ENCODE measurements at regions not wholly inside any gene's neighbourhood (a gene's known extent, or its start where the extent isn't known, plus 50 kb on each side); places are given as distances from the start of the nearest gene placed in this dataset.
A peak's percentile ranks its signal among the peaks of the same experiment; 100 is the strongest.

GRCh38 chr13:73960474-73960873 lies 173.7 kb downstream of the KLF12 start:
- no peak for DNase-seq

GRCh38 chr13:73958657-73959397 lies 175.4 kb downstream of the KLF12 start:
- DNase-seq = no peak

GRCh38 chr13:73957889-73958288 lies 176.3 kb downstream of the KLF12 start:
- no peak for DNase-seq

GRCh38 chr13:73956795-73957408 lies 177.3 kb downstream of the KLF12 start:
- DNase-seq = no peak

- no peak for DNase-seq
These were observed 178.2 kb downstream of the KLF12 start for GRCh38 chr13:73955977-73956500.

GRCh38 chr13:73954808-73955207 lies 179.4 kb downstream of the KLF12 start:
- no peak for DNase-seq

GRCh38 chr13:73952648-73953047 lies 181.6 kb downstream of the KLF12 start:
- DNase-seq = no peak

- DNase-seq = no peak
These were observed 185.2 kb downstream of the KLF12 start for GRCh38 chr13:73948848-73949529.

GRCh38 chr13:73945871-73946270 lies 188.3 kb downstream of the KLF12 start:
- DNase-seq = no peak

- no peak for DNase-seq
These were observed 188.8 kb downstream of the KLF12 start for GRCh38 chr13:73945382-73945781.

- no peak for DNase-seq
These were observed 190.3 kb downstream of the KLF12 start for GRCh38 chr13:73943965-73944233.

GRCh38 chr13:73943137-73943964 lies 190.9 kb downstream of the KLF12 start:
- peak in 1 of 5 donors; percentile 70 for DNase-seq

GRCh38 chr13:73941752-73942151 lies 192.5 kb downstream of the KLF12 start:
- no peak for DNase-seq

- DNase-seq = no peak
These were observed 194.1 kb downstream of the KLF12 start for GRCh38 chr13:73940098-73940497.

GRCh38 chr13:73939603-73940002 lies 194.6 kb downstream of the KLF12 start:
- DNase-seq = no peak

GRCh38 chr13:73939071-73939380 lies 195.2 kb downstream of the KLF12 start:
- DNase-seq = no peak

GRCh38 chr13:73938372-73939070 lies 195.7 kb downstream of the KLF12 start:
- DNase-seq = no peak

- DNase-seq = no peak
These were observed 196.8 kb downstream of the KLF12 start for GRCh38 chr13:73937441-73937840.

- DNase-seq = no peak
These were observed 198.2 kb downstream of the KLF12 start for GRCh38 chr13:73935991-73936390.

GRCh38 chr13:73934771-73935170 lies 199.4 kb downstream of the KLF12 start:
- DNase-seq = no peak

- no peak for DNase-seq
These were observed 200.0 kb downstream of the KLF12 start for GRCh38 chr13:73934215-73934641.

- DNase-seq = no peak
These were observed 200.4 kb downstream of the KLF12 start for GRCh38 chr13:73933795-73934194.

- DNase-seq = peak in 1 of 5 donors; percentile 7
These were observed 202.1 kb downstream of the KLF12 start for GRCh38 chr13:73932091-73932490.
